Posterior vena cava (tissue), 2 donors: ENCODE measurements at regions not wholly inside any gene's neighbourhood (a gene's known extent, or its start where the extent isn't known, plus 50 kb on each side); places are given as distances from the start of the nearest gene placed in this dataset.
"Not testable (repeated sequence)": the region's sequence is repeated elsewhere in the genome, so short reads cannot be mapped to it uniquely, and the experiment has no call there.

Experiments used
- DNase-seq: peaks from one replicate; pipeline ENCODE4 v3.0.0-alpha.2; 2020; ENCODE audit warnings: low spot score
- intact Hi-C, 2 donors: fragments of 100-400 bp; cut with DNase I; formaldehyde crosslinking; loops; one replicate each; pipeline versions ENCODE4 v1.14.1 to v1.14.2; 2022 to 2023
- donor health status: DM: yes; HTN: yes; CAD: no.
- donor health status: DM: yes; HTN: yes; CAD: no.

GRCh38 chr3:3504686-3505085 is 294.5 kb upstream of the LRRN1 start:
- intact Hi-C loops, result no loop called here
- DNase-seq, result no peak

- intact Hi-C loops, result no loop called here
- no peak for DNase-seq
Measured at GRCh38 chr3:3503411-3503810, 295.8 kb upstream of the LRRN1 start.

GRCh38 chr3:3499987-3500386 is 299.2 kb upstream of the LRRN1 start:
- no peak for DNase-seq
- intact Hi-C loops, result no loop called here

GRCh38 chr3:3499012-3499562 is 300.1 kb upstream of the LRRN1 start:
- DNase-seq, result no peak
- intact Hi-C loops, result no loop called here

- intact Hi-C loops, result no loop called here
- no peak for DNase-seq
Measured at GRCh38 chr3:3495611-3496010, 303.6 kb upstream of the LRRN1 start.

GRCh38 chr3:3476669-3477068 is 297.2 kb upstream of the CRBN start:
- intact Hi-C loops, result no loop called here
- DNase-seq, result no peak

- DNase-seq, result no peak
- intact Hi-C loops, result no loop called here
Measured at GRCh38 chr3:3468596-3468995, 289.1 kb upstream of the CRBN start.

- no peak for DNase-seq
- intact Hi-C loops, result no loop called here
Measured at GRCh38 chr3:3464131-3464530, 284.6 kb upstream of the CRBN start.

GRCh38 chr3:3461317-3461716 is 281.8 kb upstream of the CRBN start:
- DNase-seq, result no peak
- intact Hi-C loops, result no loop called here

GRCh38 chr3:3448468-3448867 is 269.0 kb upstream of the CRBN start:
- DNase-seq, result no peak
- intact Hi-C loops, result no loop called here

GRCh38 chr3:3447641-3448040 is 268.1 kb upstream of the CRBN start:
- intact Hi-C loops, result no loop called here

GRCh38 chr3:3446251-3446650 is 266.8 kb upstream of the CRBN start:
- intact Hi-C loops, result no loop called here
- DNase-seq, result no peak

More at GRCh38 chr3:3447641-3448040, 268.1 kb upstream of the CRBN start:
- DNase-seq, result no peak

GRCh38 chr3:3443482-3443881 is 264.0 kb upstream of the CRBN start:
- DNase-seq, result no peak
- intact Hi-C loops, result no loop called here

- intact Hi-C loops, result no loop called here
- no peak for DNase-seq
Measured at GRCh38 chr3:3433711-3434110, 254.2 kb upstream of the CRBN start.

GRCh38 chr3:3429841-3430240 is 250.3 kb upstream of the CRBN start:
- no peak for DNase-seq
- intact Hi-C loops, result no loop called here

- intact Hi-C loops, result not testable (repeated sequence)
- DNase-seq, result peak; percentile 30
Measured at GRCh38 chr3:3407707-3408106, 228.2 kb upstream of the CRBN start.

- intact Hi-C loops, result no loop called here
- no peak for DNase-seq
Measured at GRCh38 chr3:3405131-3405530, 225.6 kb upstream of the CRBN start.

GRCh38 chr3:3403700-3404099 is 224.2 kb upstream of the CRBN start:
- DNase-seq, result no peak
- intact Hi-C loops, result no loop called here

- no peak for DNase-seq
- intact Hi-C loops, result no loop called here
Measured at GRCh38 chr3:3392946-3393345, 213.5 kb upstream of the CRBN start.

- DNase-seq, result no peak
- intact Hi-C loops, result no loop called here
Measured at GRCh38 chr3:3383461-3383860, 204.0 kb upstream of the CRBN start.

- DNase-seq, result no peak
Measured at GRCh38 chr3:3372210-3372777, 192.8 kb upstream of the CRBN start.

GRCh38 chr3:3368306-3368705 is 188.8 kb upstream of the CRBN start:
- intact Hi-C loops, result no loop called here

More at GRCh38 chr3:3372210-3372777, 192.8 kb upstream of the CRBN start:
- intact Hi-C loops, result no loop called here

More at GRCh38 chr3:3368306-3368705, 188.8 kb upstream of the CRBN start:
- DNase-seq, result no peak
